GM18858 (cell line): ENCODE measurements at regions not wholly inside any gene's neighbourhood (a gene's known extent, or its start where the extent isn't known, plus 50 kb on each side); places are given as distances from the start of the nearest gene placed in this dataset.
"Not testable (repeated sequence)": the region's sequence is repeated elsewhere in the genome, so short reads cannot be mapped to it uniquely, and the experiment has no call there.

Experiments used
- ATAC-seq: cut with Tn5 transposase; IDR thresholded peaks from one replicate; pipeline ENCODE4 v1.9.1; 2021; ENCODE audit not compliant: unreplicated experiment

- no peak for ATAC-seq
Observed at GRCh38 chr2:216942016-216942415, 82.2 kb upstream of the TNP1 start.

GRCh38 chr2:216936954-216937357 lies 77.1 kb upstream of the TNP1 start:
- no peak for ATAC-seq

GRCh38 chr2:216934623-216935022 lies 74.8 kb upstream of the TNP1 start:
- ATAC-seq: no peak

- ATAC-seq: no peak
Observed at GRCh38 chr2:216934151-216934550, 74.3 kb upstream of the TNP1 start.

GRCh38 chr2:216932863-216933548 lies 73.1 kb upstream of the TNP1 start:
- no peak for ATAC-seq

GRCh38 chr2:216932113-216932862 lies 72.4 kb upstream of the TNP1 start:
- no peak for ATAC-seq

- ATAC-seq: no peak
Observed at GRCh38 chr2:216930716-216931115, 70.9 kb upstream of the TNP1 start.

- ATAC-seq: not testable (repeated sequence)
Observed at GRCh38 chr2:216929338-216929737, 69.5 kb upstream of the TNP1 start.

- no peak for ATAC-seq
Observed at GRCh38 chr2:216927163-216927562, 67.3 kb upstream of the TNP1 start.

GRCh38 chr2:216925636-216926366 lies 65.9 kb upstream of the TNP1 start:
- ATAC-seq: no peak

GRCh38 chr2:216925006-216925405 lies 65.1 kb upstream of the TNP1 start:
- ATAC-seq: no peak

GRCh38 chr2:216923706-216924105 lies 63.8 kb upstream of the TNP1 start:
- no peak for ATAC-seq

- ATAC-seq: peak; percentile 49
Observed at GRCh38 chr2:216922175-216922780, 62.4 kb upstream of the TNP1 start.

GRCh38 chr2:216920937-216921456 lies 61.1 kb upstream of the TNP1 start:
- no peak for ATAC-seq

GRCh38 chr2:216920143-216920876 lies 60.4 kb upstream of the TNP1 start:
- no peak for ATAC-seq

- no peak for ATAC-seq
Observed at GRCh38 chr2:216918088-216918680, 58.3 kb upstream of the TNP1 start.

GRCh38 chr2:216916956-216917650 lies 57.2 kb upstream of the TNP1 start:
- ATAC-seq: no peak

- no peak for ATAC-seq
Observed at GRCh38 chr2:216915557-216916150, 55.8 kb upstream of the TNP1 start.

- ATAC-seq: no peak
Observed at GRCh38 chr2:216914491-216914890, 54.6 kb upstream of the TNP1 start.
